ENCODE measurements at regions not wholly inside any gene's neighbourhood (a gene's known extent, or its start where the extent isn't known, plus 50 kb on each side); places are given as distances from the start of the nearest gene placed in this dataset.

GRCh38 chr6:117169781-117170281, 95.5 kb upstream of the VGLL2 start:
- no peaks in the 10 kb centered on the region for H3K27me3 ChIP-seq (replicated peaks; ENCODE audit: insufficient read depth)
- TF ChIP-seq POLR2AphosphoS5 (IDR thresholded peaks at IDR 0.05) (no peak), CTCF (IDR thresholded peaks at IDR 0.05) (no peak), POLR2A (IDR thresholded peaks at IDR 0.05) (no peak)
- no peaks in the 10 kb centered on the region for H3K9me3 ChIP-seq
- no peaks in the 10 kb centered on the region for H3K36me3 ChIP-seq
- WGBS = 27% methylated on average over 1 of the region's 1 CpG
- H3K27ac ChIP-seq = no peak overlapping the region
- no peak overlapping the region for H3K4me3 ChIP-seq
- no peak for DNase-seq (ENCODE audit: low spot score)
- no peaks in the 10 kb centered on the region for H3K4me1 ChIP-seq (replicated peaks)
- intact Hi-C loops (cut with DNase I) = no loop called here

GRCh38 chr6:117174835-117175360, 90.5 kb upstream of the VGLL2 start:
- H3K27me3 ChIP-seq (replicated peaks; ENCODE audit: insufficient read depth) = no peaks in the 10 kb centered on the region
- H3K36me3 ChIP-seq = no peaks in the 10 kb centered on the region
- no peak for DNase-seq (ENCODE audit: low spot score)
- H3K4me3 ChIP-seq = no peak overlapping the region
- H3K4me1 ChIP-seq (replicated peaks) = no peaks in the 10 kb centered on the region
- no peak overlapping the region for H3K27ac ChIP-seq
- H3K9me3 ChIP-seq = no peaks in the 10 kb centered on the region
- no peak for TF ChIP-seq CTCF (IDR thresholded peaks at IDR 0.05)
- intact Hi-C loops (cut with DNase I) = no loop called here

- DNase-seq (ENCODE audit: low spot score) = no peak
- H3K9me3 ChIP-seq = no peaks in the 10 kb centered on the region
- no peaks in the 10 kb centered on the region for H3K36me3 ChIP-seq
- intact Hi-C loops (cut with DNase I) = no loop called here
- H3K4me3 ChIP-seq = no peak overlapping the region
- whole genome bisulfite sequencing = 6% methylated on average over 2 of the region's 2 CpGs
- no peaks in the 10 kb centered on the region for H3K27me3 ChIP-seq (replicated peaks; ENCODE audit: insufficient read depth)
- H3K27ac ChIP-seq = no peak overlapping the region
- TF ChIP-seq POLR2A (IDR thresholded peaks at IDR 0.05) (no peak), CTCF (IDR thresholded peaks at IDR 0.05) (peak in 2 of 4 experiments; percentile 20 to 40)
- H3K4me1 ChIP-seq (replicated peaks) = no peaks in the 10 kb centered on the region
Observed at GRCh38 chr6:117188627-117189201, 76.6 kb upstream of the VGLL2 start.

GRCh38 chr6:117191009-117191408, 74.3 kb upstream of the VGLL2 start:
- H3K9me3 ChIP-seq = no peaks in the 10 kb centered on the region
- H3K27ac ChIP-seq = no peak overlapping the region
- H3K4me1 ChIP-seq (replicated peaks) = no peaks in the 10 kb centered on the region
- no peaks in the 10 kb centered on the region for H3K27me3 ChIP-seq (replicated peaks; ENCODE audit: insufficient read depth)
- no peaks in the 10 kb centered on the region for H3K36me3 ChIP-seq
- 80% methylated on average over 5 of the region's 5 CpGs for WGBS
- no peak for TF ChIP-seq POLR2AphosphoS5 (IDR thresholded peaks at IDR 0.05)
- no peak for TF ChIP-seq CTCF (IDR thresholded peaks at IDR 0.05)
- TF ChIP-seq POLR2A (IDR thresholded peaks at IDR 0.05) = no peak
- no peak for DNase-seq (ENCODE audit: low spot score)
- intact Hi-C loops (cut with DNase I) = no loop called here
- no peak overlapping the region for H3K4me3 ChIP-seq

- 82% methylated on average over 1 of the region's 1 CpG for WGBS
- intact Hi-C loops (cut with DNase I) = no loop called here
- Histone ChIP-seq H3K27me3 (replicated peaks; ENCODE audit: insufficient read depth) (no peaks in the 10 kb centered on the region), H3K9me3 (no peaks in the 10 kb centered on the region), H3K4me3 (no peak overlapping the region), H3K4me1 (replicated peaks) (no peaks in the 10 kb centered on the region), H3K36me3 (no peaks in the 10 kb centered on the region), H3K27ac (no peak overlapping the region)
- no peak for TF ChIP-seq POLR2AphosphoS5 (IDR thresholded peaks at IDR 0.05)
- TF ChIP-seq CTCF (IDR thresholded peaks at IDR 0.05) = no peak
- TF ChIP-seq POLR2A (IDR thresholded peaks at IDR 0.05) = no peak
- no peak for DNase-seq (ENCODE audit: low spot score)
Observed at GRCh38 chr6:117191448-117191847, 73.9 kb upstream of the VGLL2 start.
